ENCODE measurements at regions not wholly inside any gene's neighbourhood (a gene's known extent, or its start where the extent isn't known, plus 50 kb on each side); places are given as distances from the start of the nearest gene placed in this dataset.
"Not testable (repeated sequence)": the region's sequence is repeated elsewhere in the genome, so short reads cannot be mapped to it uniquely, and the experiment has no call there.

DNA sequence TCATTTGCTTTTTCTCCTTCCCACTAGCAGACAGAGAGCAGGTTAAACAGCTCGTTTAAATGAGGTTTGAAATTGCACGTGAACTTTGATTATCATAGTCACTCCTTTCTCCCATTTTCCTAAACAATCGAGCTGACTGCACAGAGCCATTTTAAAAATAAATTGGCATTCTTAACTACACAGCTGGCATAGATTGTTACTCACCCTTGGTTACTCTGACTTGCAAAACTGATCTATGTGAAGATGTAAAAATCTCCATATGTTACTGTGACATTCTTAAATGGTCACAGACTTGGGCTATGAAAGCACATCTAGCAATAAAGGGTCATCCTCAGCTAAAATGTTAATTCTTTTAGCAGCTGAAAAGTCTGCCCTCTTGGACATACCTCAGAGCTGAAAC lies 368.5 kb downstream of the DTWD2 start:
- in situ Hi-C loops (cut with HindIII; ENCODE audit: low pct_unique_long_range_greater_than_20kb, low sequenced_read_pairs) = no loop called here
- DNase-seq (ENCODE audit: low read depth) = no peak

DNA sequence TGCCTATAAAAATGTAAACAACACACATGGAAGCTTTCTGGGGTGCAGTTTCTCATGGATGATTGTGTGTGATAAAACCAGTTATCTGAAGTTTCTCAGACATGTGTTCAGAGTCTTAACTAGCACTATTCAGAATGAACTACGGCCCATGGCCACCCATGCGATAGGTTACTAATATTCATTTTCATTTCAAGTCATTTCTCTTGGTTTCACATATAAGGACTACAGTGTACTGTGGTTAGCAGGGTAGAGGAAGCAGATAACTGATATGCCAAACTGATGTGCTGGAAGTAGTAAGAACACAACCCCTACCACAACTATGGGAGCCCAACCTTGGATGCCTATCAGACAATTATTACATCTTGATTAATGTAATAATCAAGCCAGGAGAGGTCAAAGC lies 372.1 kb downstream of the DTWD2 start:
- in situ Hi-C loops (cut with HindIII; ENCODE audit: low pct_unique_long_range_greater_than_20kb, low sequenced_read_pairs) = no loop called here

DNA sequence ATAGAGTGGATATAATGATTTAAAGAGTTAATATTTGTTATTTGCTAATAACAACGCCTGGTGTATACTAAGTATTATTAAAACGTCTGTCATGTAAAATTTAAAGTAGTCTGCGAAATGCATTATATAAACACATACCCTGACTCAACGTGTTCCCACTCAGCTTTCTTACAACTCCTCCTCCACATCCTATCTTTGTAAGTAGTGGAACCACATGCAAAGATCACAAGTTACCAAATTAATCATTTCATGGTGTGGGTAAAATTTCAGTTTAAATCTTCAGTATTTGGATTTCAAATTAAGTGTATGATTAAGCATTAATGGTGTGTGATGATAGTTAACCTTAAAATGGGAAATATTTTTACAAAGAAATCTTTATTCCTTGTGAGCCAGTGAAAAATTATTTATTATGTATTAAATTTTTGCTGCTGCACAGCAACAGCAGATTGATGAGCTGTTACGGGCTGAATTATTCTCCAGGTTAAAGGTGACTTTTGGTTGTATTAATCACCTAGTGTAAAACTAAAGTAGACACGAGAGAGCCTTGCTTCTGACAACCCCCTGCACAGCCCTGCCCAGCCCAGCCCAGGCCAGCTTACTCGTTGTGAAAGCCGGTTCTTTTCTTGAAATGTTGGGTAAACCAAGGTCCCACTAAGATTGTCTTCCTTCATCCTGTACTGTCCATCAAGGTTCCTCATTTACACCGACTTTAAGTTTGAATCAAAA lies 373.5 kb downstream of the DTWD2 start:
- no peak for DNase-seq (ENCODE audit: low read depth)
- in situ Hi-C loops (cut with HindIII; ENCODE audit: low pct_unique_long_range_greater_than_20kb, low sequenced_read_pairs) = no loop called here

More for the DNA sequence above, 372.1 kb downstream of the DTWD2 start:
- no peak for DNase-seq (ENCODE audit: low read depth)

DNA sequence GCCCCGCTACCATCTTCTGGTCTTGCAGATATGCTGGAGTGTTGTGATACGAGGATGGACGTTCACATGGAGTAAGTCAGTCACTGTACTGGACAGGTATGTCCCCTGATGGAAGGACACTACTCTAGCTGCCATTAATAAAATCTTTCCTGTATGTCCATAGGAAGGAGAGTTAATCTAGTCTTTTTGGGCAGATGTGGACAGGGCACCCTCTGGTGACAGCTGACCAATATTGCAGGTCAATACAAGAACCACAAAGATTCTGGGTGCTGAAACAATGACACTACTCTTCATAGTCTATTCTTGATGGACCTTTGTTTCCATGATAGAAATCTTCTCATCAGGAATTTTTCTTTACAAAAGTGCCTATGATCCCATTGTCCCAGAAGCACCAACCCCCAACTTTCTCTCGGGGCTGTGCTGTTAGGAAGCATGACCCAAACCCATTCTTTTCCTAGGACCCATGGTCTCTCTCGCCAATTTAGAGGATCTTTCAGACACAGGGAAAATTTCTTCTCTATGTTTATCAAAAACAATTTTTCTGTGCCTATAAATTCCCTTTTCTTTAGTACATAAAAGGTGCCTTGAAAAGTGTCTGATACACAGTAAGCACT lies 376.9 kb downstream of the DTWD2 start:
- no peak for DNase-seq (ENCODE audit: low read depth)
- in situ Hi-C loops (cut with HindIII; ENCODE audit: low pct_unique_long_range_greater_than_20kb, low sequenced_read_pairs) = no loop called here

DNA sequence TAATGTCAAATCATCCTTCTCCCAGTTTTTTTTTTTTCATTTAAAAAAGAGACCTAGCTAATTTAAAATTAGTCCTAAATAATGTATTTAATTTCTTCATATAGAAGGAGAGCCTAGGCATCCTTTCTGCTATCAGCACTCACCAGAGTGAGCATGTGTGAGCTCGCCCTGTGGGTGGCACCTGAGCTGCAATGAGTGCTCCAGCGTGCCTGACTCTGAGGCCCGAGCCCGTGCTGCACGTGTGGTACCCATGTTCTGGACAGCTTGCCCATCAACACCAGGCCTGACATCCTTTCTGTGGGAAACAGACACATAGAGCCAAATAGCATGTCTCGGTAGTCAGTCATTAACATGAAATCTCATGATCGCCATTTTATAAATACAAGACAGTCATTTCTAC lies 381.4 kb downstream of the DTWD2 start:
- no peak for DNase-seq (ENCODE audit: low read depth)
- in situ Hi-C loops (cut with HindIII; ENCODE audit: low pct_unique_long_range_greater_than_20kb, low sequenced_read_pairs) = no loop called here

DNA sequence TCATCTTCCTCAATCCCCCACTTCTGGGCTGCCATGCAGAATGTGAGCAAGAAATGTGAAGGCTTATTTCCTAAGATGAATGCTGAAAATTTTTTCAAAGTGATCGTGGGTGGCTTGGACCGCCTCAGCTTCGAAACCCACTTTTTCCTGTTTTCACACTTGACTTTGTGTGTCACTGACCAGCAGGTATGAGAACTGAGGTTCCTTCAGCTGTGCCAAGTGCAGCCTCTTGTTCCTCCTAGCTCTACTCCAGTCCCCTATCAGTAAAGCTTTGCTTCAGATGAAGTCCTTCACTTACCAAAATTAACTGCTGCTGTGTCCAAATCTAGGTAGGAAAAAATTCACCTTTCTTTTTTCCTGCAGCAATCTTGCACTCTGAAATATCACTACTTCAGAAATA lies 382.6 kb downstream of the DTWD2 start:
- in situ Hi-C loops (cut with HindIII; ENCODE audit: low pct_unique_long_range_greater_than_20kb, low sequenced_read_pairs) = no loop called here
- no peak for DNase-seq (ENCODE audit: low read depth)

GRCh38 chr5:118604106-118604505 lies 384.2 kb downstream of the DTWD2 start:
- in situ Hi-C loops (cut with HindIII; ENCODE audit: low pct_unique_long_range_greater_than_20kb, low sequenced_read_pairs) = no loop called here
- no peak for DNase-seq (ENCODE audit: low read depth)

DNA sequence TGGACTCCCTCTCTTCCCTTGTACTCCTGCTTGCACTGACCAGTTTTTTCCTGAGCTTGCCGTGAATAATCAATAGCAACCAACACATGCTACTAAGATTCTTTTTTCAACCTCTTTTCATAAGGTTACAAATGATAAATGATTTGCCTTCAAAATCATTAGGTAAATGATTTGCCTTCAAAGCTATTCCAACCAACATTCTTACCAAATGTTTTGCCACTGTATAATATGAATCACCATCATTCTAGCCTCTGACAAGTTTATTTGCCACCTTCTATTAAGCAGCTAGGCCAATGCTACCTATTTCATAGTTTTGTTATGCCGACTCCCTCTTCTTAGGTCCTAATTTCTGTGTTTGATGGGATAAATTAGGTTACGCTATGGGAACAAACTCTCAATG lies 385.1 kb downstream of the DTWD2 start:
- in situ Hi-C loops (cut with HindIII; ENCODE audit: low pct_unique_long_range_greater_than_20kb, low sequenced_read_pairs) = no loop called here
- no peak for DNase-seq (ENCODE audit: low read depth)

DNA sequence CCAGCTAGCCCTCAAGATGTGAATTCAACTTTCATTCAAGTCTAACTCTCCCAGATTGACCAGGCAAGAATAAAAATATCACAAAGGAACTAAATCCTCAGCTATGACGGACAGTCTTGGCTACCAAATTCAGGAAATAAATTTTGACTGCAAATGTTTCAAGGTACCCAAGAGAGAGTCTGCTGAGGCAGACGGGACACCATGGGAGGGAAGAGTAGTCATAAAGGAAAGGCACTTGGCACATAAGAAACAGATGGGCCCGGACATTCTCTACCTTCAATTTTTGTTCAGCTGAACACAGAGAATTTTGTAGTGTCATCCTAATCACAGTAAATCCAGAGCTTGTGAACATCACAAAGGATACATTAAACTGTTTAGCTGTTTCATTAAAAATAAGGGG lies 390.0 kb downstream of the DTWD2 start:
- in situ Hi-C loops (cut with HindIII; ENCODE audit: low pct_unique_long_range_greater_than_20kb, low sequenced_read_pairs) = no loop called here
- no peak for DNase-seq (ENCODE audit: low read depth)

- in situ Hi-C loops (cut with HindIII; ENCODE audit: low pct_unique_long_range_greater_than_20kb, low sequenced_read_pairs) = no loop called here
- no peak for DNase-seq (ENCODE audit: low read depth)
Observed at GRCh38 chr5:118597543-118597942, 390.8 kb downstream of the DTWD2 start.

GRCh38 chr5:118596255-118596654 lies 392.1 kb downstream of the DTWD2 start:
- DNase-seq (ENCODE audit: low read depth) = no peak
- in situ Hi-C loops (cut with HindIII; ENCODE audit: low pct_unique_long_range_greater_than_20kb, low sequenced_read_pairs) = no loop called here

GRCh38 chr5:118593003-118593328 lies 395.4 kb downstream of the DTWD2 start:
- in situ Hi-C loops (cut with HindIII; ENCODE audit: low pct_unique_long_range_greater_than_20kb, low sequenced_read_pairs) = no loop called here
- DNase-seq (ENCODE audit: low read depth) = no peak

DNA sequence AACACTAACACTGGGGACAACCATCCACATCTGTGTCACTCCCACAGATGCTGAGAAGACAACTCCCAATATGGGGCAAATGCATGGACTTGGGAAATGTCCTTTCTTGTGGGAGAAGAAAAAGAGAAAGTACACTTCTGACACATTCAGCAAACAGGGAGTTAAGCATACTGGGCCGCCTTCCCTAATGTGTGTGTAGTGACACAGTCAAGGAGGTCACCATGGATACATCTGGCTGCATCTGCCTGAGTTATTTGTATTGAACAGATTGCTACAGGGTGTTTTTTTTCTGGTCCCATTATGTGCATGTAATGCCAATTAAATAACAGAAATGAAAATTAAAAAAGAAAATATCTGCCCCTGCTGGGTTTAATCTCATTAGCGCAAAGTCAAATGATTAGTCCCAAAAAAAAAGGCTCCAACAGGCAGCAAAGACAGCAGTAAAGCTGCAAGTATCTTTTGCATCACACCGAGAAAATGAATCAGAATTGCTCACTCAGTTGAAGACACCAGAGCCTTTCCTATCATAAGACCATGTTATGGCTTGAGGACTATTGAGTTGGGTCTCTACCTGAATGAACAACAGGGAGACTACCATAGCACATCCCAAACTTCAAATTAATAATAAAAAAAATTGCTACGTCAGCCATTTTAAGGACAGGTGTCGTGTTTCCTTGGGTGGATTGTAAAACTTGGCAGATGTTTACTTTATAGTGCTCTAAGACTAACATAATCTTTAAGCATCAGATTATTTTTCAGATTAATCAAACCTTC lies 395.9 kb downstream of the DTWD2 start:
- DNase-seq (ENCODE audit: low read depth) = no peak
- in situ Hi-C loops (cut with HindIII; ENCODE audit: low pct_unique_long_range_greater_than_20kb, low sequenced_read_pairs) = no loop called here

DNA sequence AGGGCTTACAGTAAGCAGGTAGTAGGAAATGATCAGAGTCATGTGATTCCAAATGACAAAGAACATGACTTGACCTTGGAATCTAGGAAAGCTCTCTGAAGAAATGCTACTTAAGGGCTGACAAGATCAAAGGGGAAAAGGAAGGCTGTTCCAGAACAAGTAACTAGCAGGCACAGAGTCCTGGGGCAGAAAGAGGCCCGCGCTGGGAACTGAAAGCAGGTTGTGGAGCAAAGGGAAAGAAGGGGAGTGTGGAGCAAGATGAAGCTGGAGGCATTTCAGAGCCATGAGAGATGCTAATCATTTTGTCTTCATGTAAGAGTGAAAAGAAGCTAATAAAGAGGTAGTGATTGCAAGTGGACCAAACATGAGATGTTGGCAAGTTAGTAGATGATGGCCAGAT lies 397.5 kb downstream of the DTWD2 start:
- no peak for DNase-seq (ENCODE audit: low read depth)
- in situ Hi-C loops (cut with HindIII; ENCODE audit: low pct_unique_long_range_greater_than_20kb, low sequenced_read_pairs) = no loop called here

- in situ Hi-C loops (cut with HindIII; ENCODE audit: low pct_unique_long_range_greater_than_20kb, low sequenced_read_pairs) = no loop called here
- no peak for DNase-seq (ENCODE audit: low read depth)
Observed at GRCh38 chr5:118580949-118581348, 407.4 kb downstream of the DTWD2 start.

DNA sequence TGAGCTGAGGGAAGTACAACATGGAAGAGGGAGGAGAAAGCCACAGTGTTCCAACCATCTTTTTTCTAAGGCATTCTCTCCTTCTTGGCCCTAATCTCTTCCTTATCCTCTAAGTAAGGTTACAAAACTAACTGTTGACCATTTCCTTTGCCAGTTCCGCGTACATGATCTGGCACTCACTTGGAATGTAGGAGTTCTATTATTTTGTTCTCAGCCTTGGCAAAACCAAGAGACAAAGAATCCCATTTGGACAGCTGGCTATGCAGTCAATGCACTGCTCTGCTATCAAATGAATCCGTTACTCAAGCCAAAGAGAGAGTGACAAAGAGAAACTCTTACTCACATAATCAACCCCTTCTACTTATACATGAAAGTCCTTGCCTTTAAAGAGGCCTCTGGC lies 410.3 kb downstream of the DTWD2 start:
- no peak for DNase-seq (ENCODE audit: low read depth)
- in situ Hi-C loops (cut with HindIII; ENCODE audit: low pct_unique_long_range_greater_than_20kb, low sequenced_read_pairs) = no loop called here

GRCh38 chr5:118577621-118578020 lies 410.7 kb downstream of the DTWD2 start:
- in situ Hi-C loops (cut with HindIII; ENCODE audit: low pct_unique_long_range_greater_than_20kb, low sequenced_read_pairs) = no loop called here
- DNase-seq (ENCODE audit: low read depth) = no peak

DNA sequence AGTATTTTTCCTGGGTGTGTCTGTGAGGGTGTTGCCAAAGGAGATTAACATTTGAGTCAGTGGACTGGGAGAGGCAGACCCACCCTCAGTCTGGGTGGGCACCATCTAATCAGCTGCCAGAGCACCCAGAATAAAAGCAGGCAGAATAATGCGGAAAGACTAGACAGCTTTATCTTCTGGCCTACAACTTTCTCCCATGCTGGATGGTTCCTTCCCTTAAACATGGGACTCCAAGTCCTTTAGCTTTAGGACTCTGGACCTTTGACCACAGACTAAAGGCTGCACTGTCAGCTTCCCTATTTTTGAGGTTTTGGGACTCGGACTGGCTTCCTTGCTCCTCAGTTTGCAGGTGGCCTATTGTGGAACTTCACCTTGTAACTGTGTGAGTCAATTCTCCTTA lies 418.1 kb downstream of the DTWD2 start:
- in situ Hi-C loops (cut with HindIII; ENCODE audit: low pct_unique_long_range_greater_than_20kb, low sequenced_read_pairs) = not testable (repeated sequence)

DNA sequence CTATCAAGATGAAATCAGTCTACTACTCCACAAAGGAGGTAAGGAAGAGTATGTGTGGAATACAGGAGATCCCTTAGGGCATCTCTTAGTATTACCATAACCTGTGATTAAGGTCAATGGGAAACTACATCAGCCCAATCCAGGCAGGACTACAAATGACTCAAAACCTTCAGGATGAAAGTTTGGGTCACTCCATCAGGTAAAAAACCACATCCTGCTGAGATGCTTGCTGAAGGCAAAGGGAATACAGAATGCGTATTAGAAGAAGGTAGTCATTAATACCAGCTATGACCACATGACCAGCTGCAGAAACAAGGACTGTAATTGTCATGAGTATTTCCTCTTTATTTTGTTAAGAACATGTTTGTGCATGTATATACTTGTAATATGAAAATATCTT lies 418.8 kb downstream of the DTWD2 start:
- in situ Hi-C loops (cut with HindIII; ENCODE audit: low pct_unique_long_range_greater_than_20kb, low sequenced_read_pairs); DNase-seq (ENCODE audit: low read depth): not testable (repeated sequence)

More for the DNA sequence above, 418.1 kb downstream of the DTWD2 start:
- not testable (repeated sequence) for DNase-seq (ENCODE audit: low read depth)

Data from Caki2 (cell line).